T-helper 9 cell (primary cell): ENCODE measurements at regions not wholly inside any gene's neighbourhood (a gene's known extent, or its start where the extent isn't known, plus 50 kb on each side); places are given as distances from the start of the nearest gene placed in this dataset.
"Not testable (repeated sequence)": the region's sequence is repeated elsewhere in the genome, so short reads cannot be mapped to it uniquely, and the experiment has no call there.

Experiments used
- DNase-seq: peaks from one replicate; pipeline ENCODE4 v3.0.0-alpha.2; 2020

GRCh38 chr7:68205826-68206225 lies 1209.2 kb downstream of the TYW1 start:
- no peak for DNase-seq

- DNase-seq, result no peak
These were observed 1210.4 kb downstream of the TYW1 start for GRCh38 chr7:68206946-68207485.

- DNase-seq, result no peak
These were observed 1211.0 kb downstream of the TYW1 start for GRCh38 chr7:68207676-68208075.

- no peak for DNase-seq
These were observed 1212.9 kb downstream of the TYW1 start for GRCh38 chr7:68209486-68209885.

- DNase-seq, result no peak
These were observed 1217.2 kb downstream of the TYW1 start for GRCh38 chr7:68213838-68214237.

GRCh38 chr7:68216051-68216450 lies 1219.4 kb downstream of the TYW1 start:
- DNase-seq, result no peak

- DNase-seq, result no peak
These were observed 1220.8 kb downstream of the TYW1 start for GRCh38 chr7:68217426-68217825.

GRCh38 chr7:68218461-68218860 lies 1221.8 kb downstream of the TYW1 start:
- DNase-seq, result no peak

- no peak for DNase-seq
These were observed 1225.7 kb downstream of the TYW1 start for GRCh38 chr7:68222311-68222710.

GRCh38 chr7:68224041-68224741 lies 1227.6 kb downstream of the TYW1 start:
- DNase-seq, result no peak

- not testable (repeated sequence) for DNase-seq
These were observed 1234.4 kb downstream of the TYW1 start for GRCh38 chr7:68231011-68231410.

- no peak for DNase-seq
These were observed 1239.3 kb downstream of the TYW1 start for GRCh38 chr7:68235937-68236336.

GRCh38 chr7:68238204-68238805 lies 1241.7 kb downstream of the TYW1 start:
- DNase-seq, result no peak

GRCh38 chr7:68243128-68243527 lies 1246.5 kb downstream of the TYW1 start:
- no peak for DNase-seq

- no peak for DNase-seq
These were observed 1247.8 kb downstream of the TYW1 start for GRCh38 chr7:68244389-68244788.

GRCh38 chr7:68245688-68246087 lies 1249.1 kb downstream of the TYW1 start:
- no peak for DNase-seq

- DNase-seq, result no peak
These were observed 1249.6 kb downstream of the TYW1 start for GRCh38 chr7:68246189-68246633.

- DNase-seq, result no peak
These were observed 1250.5 kb downstream of the TYW1 start for GRCh38 chr7:68247126-68247525.

GRCh38 chr7:68247571-68247970 lies 1250.9 kb downstream of the TYW1 start:
- no peak for DNase-seq

GRCh38 chr7:68248973-68249372 lies 1252.3 kb downstream of the TYW1 start:
- no peak for DNase-seq

GRCh38 chr7:68249611-68250010 lies 1253.0 kb downstream of the TYW1 start:
- DNase-seq, result no peak

- no peak for DNase-seq
These were observed 1253.5 kb downstream of the TYW1 start for GRCh38 chr7:68250143-68250542.

GRCh38 chr7:68254815-68255214 lies 1258.2 kb downstream of the TYW1 start:
- not testable (repeated sequence) for DNase-seq

- no peak for DNase-seq
These were observed 1259.7 kb downstream of the TYW1 start for GRCh38 chr7:68256295-68256694.
